D721Med (cell line): ENCODE measurements at regions not wholly inside any gene's neighbourhood (a gene's known extent, or its start where the extent isn't known, plus 50 kb on each side); places are given as distances from the start of the nearest gene placed in this dataset.

Experiments
- DNase-seq: peaks from one replicate; pipeline ENCODE4 v3.0.0; 2011; ENCODE audit warnings: low spot score; ENCODE audit not compliant: insufficient read length
- FAIRE-seq: peaks from 2 replicates; lab custom pipeline; 2011; peaks lifted over from hg19 to GRCh38; lab: Jason Lieb, UNC
- TF ChIP-seq, protein P1 (sequence below): IDR thresholded peaks from 2 replicates; pipeline ENCODE4 v1.5.1; 2012; ENCODE audit warnings: mild to moderate bottlenecking, control low read depth; ENCODE audit not compliant: insufficient read depth; ENCODE audit errors: missing control alignments

DNA sequence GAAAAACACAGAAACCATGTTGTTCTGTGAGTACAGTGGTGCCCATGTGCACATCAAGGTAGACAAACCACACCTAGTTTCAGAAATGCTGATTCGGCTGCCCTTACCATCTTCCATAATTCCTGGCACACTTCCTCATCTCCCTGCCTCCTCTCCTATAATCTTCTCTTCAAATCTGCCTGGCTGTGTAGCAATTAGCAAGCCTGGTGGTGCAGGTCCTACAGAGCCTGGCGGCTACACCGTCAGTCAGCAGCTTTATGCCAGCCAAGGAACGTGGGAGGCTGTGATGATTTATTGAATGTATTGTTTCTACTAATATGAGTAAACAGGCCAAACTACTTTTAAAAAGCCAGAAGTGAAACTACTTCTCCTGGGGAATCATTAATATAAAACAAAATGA is 106.8 kb downstream of the SEMA6D start:
- FAIRE-seq (no peak), DNase-seq (no peak)
- TF ChIP-seq, protein P1, sequence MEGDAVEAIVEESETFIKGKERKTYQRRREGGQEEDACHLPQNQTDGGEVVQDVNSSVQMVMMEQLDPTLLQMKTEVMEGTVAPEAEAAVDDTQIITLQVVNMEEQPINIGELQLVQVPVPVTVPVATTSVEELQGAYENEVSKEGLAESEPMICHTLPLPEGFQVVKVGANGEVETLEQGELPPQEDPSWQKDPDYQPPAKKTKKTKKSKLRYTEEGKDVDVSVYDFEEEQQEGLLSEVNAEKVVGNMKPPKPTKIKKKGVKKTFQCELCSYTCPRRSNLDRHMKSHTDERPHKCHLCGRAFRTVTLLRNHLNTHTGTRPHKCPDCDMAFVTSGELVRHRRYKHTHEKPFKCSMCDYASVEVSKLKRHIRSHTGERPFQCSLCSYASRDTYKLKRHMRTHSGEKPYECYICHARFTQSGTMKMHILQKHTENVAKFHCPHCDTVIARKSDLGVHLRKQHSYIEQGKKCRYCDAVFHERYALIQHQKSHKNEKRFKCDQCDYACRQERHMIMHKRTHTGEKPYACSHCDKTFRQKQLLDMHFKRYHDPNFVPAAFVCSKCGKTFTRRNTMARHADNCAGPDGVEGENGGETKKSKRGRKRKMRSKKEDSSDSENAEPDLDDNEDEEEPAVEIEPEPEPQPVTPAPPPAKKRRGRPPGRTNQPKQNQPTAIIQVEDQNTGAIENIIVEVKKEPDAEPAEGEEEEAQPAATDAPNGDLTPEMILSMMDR, result no peak

- TF ChIP-seq, protein P1, result no peak
- FAIRE-seq, result no peak
- no peak for DNase-seq
These were observed 112.4 kb downstream of the SEMA6D start for GRCh38 chr15:47829667-47830066.

GRCh38 chr15:47834093-47834492 is 116.8 kb downstream of the SEMA6D start:
- DNase-seq (no peak), FAIRE-seq (no peak)
- TF ChIP-seq, protein P1, result no peak

DNA sequence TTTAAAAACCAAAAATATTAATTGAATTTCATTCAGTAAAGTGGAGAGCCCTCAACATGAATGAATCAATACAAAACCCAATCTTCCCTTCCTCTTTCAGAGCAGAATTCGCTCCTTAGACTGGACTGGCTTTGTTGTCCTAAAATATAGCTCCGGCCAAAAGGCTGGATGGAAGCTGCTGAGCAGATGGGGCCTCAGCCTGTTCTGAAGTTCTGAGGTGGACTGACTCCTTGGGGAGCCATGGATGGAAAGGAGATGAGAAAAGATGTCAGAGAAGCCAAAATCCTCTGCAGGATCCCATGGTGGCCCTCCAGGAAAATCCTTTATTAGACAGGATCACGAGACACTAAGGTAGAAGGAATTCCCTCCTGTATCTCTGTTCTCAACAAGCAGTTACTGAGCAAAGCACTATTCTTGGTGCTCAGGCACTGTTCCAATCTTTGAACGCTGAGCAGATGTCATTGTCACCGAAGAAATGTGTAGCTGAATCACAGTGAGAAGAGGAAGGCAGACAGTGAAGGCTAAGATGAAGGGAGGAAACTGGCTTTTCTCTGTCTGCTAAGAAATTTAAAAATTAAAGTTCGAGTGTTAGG is 122.0 kb downstream of the SEMA6D start:
- DNase-seq (no peak), FAIRE-seq (no peak)
- TF ChIP-seq, protein P1, result no peak

DNA sequence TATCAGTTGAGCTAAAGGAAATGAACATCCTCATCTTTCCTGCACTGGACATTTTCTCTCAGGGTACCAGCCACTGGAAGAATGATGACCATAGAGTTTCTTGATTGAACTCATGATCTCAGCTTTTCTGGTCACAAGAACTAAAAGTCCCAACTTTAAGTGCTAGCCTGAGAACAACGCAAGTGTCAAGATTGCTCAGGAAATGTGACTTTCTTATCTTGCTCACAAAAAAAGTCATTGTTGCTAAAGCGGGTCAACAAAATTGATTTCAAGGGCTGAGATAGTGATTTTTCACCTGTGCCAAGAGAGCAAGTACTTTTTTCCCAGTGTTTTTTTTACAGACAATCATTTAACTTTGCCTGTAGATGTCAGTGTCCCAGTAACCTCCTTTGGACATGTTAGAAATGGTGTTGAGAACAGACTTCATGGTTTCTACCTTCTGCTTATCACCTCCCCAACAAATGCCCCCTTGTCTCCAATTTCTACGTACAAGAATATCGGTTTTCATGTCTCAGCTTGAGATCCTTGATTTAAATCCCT is 125.9 kb downstream of the SEMA6D start:
- TF ChIP-seq, protein P1, result no peak
- DNase-seq (no peak), FAIRE-seq (no peak)

GRCh38 chr15:47844437-47844836 is 127.1 kb downstream of the SEMA6D start:
- no peak for FAIRE-seq

More at GRCh38 chr15:47844437-47844836, 127.1 kb downstream of the SEMA6D start:
- TF ChIP-seq, protein P1, result no peak
- DNase-seq, result no peak
